ENCODE measurements at regions not wholly inside any gene's neighbourhood (a gene's known extent, or its start where the extent isn't known, plus 50 kb on each side); places are given as distances from the start of the nearest gene placed in this dataset.

DNA sequence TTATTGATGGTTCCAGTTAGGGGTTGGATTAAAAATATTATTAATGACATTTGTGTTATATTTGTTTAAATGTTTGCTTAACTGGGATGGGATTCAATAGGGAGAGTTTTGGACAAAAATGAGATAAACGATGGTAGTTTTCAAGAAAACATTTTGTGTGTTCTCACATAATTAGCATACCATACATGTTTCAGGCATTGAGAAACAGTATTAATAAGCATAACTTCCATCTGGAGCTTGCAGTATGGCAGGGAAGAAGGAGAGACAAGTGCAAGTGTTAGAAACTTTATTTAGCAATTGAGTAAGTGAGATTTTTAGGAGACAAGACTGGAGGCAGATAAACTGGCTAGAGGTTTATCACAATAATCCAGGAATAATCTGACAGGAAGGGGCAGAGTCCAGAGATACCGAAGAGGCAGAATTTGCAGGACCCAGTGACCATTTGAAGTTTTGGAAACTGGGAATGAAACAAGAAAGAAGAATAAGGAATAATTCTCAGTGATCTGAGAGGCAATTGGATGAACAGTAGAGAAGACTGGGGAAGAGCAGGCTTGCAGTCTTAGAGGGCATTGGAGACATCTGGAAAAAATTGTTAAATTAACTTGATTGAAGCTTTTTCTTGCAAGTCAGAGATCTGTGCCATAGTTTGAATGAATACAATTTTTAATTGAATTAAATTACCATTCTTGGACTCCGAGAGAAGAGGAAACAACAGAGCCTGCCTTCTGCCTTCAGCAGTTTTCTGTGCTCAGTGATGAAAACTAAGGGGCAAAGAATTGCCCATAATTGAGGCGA, 73.0 kb upstream of the PTCHD4 start:
- no peak for TF ChIP-seq CTCF (IDR thresholded peaks at IDR 0.05; ENCODE audit: low read length, missing control alignments)
- DNase-seq (ENCODE audit: low read depth), result no peak
- no peak overlapping the region for H3K4me3 ChIP-seq (replicated peaks; ENCODE audit: low read depth, low read length)

DNA sequence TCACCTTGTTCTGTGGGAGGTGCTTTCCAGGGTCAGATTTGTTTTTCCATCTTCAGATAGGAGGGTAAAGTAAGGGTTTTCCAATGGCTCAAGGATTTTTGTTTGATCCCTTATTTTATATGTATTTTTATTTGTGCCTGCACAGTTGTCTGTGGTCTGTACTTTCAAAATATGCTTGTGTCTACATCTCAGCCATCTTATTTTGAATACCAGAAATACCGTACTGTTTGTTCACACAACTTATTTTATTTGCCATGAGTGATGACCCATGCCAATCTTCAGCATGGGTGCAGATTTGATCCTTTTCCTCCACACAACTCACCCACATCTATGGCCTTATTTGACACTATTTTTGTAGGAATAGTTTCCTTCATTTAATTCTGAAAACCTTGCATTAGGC, 72.2 kb upstream of the PTCHD4 start:
- no peak for TF ChIP-seq CTCF (IDR thresholded peaks at IDR 0.05; ENCODE audit: low read length, missing control alignments)
- no peak overlapping the region for H3K4me3 ChIP-seq (replicated peaks; ENCODE audit: low read depth, low read length)
- no peak for DNase-seq (ENCODE audit: low read depth)

DNA sequence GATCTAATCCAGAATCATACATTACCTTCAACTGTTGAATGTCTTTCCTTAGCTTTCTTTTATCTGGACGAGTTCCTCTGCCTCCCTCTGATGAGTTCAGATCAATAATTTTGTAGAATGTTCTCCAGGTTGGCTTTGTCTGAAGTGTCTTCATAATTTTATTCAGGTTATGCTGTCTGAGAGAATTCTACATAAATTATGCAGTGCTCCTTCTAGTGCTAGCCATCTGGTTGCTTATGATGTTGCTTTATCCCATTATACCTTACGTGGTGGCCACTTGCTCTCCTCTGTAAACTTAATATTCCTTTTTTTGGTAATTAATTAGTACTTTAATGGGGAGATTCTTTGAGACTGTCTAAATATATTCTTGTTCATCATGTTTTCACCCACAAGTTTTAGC, 67.7 kb upstream of the PTCHD4 start:
- no peak for DNase-seq (ENCODE audit: low read depth)
- no peak overlapping the region for H3K4me3 ChIP-seq (replicated peaks; ENCODE audit: low read depth, low read length)
- no peak for TF ChIP-seq CTCF (IDR thresholded peaks at IDR 0.05; ENCODE audit: low read length, missing control alignments)

- H3K4me3 ChIP-seq (replicated peaks; ENCODE audit: low read depth, low read length), result no peak overlapping the region
- no peak for DNase-seq (ENCODE audit: low read depth)
- no peak for TF ChIP-seq CTCF (IDR thresholded peaks at IDR 0.05; ENCODE audit: low read length, missing control alignments)
These were observed 66.8 kb upstream of the PTCHD4 start for GRCh38 chr6:48177786-48178185.

DNA sequence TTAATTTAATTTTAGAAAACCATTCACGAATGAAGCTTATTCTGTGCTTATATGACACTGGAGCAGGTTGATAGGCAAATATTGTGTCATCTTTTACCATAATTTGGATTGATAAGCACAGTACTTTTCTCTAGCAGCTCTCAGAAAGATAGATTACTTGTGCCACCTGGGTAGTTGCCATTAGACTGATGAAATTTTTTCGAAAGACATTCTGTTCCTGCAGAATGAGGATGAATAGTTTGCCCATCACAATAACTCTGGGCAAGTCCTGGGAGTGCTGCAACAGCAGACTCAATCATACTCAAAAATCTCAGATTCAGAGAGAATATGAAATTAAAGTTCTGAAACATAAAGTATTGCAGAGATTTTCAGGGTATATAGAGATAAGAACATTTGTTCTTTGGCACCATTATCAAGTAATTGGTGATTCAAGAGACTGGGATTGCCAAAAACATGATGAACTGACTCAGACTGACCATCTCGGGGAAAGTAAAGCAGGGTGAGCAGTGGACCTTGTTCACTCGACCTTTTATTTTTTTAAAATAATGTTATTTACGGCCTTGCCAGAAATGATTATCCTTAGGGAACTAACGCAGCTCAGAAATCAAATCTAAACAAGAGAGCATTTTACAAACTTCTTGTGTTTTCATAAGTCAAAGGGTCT, 65.8 kb upstream of the PTCHD4 start:
- no peak for DNase-seq (ENCODE audit: low read depth)
- no peak for TF ChIP-seq CTCF (IDR thresholded peaks at IDR 0.05; ENCODE audit: low read length, missing control alignments)
- H3K4me3 ChIP-seq (replicated peaks; ENCODE audit: low read depth, low read length), result no peak overlapping the region

DNA sequence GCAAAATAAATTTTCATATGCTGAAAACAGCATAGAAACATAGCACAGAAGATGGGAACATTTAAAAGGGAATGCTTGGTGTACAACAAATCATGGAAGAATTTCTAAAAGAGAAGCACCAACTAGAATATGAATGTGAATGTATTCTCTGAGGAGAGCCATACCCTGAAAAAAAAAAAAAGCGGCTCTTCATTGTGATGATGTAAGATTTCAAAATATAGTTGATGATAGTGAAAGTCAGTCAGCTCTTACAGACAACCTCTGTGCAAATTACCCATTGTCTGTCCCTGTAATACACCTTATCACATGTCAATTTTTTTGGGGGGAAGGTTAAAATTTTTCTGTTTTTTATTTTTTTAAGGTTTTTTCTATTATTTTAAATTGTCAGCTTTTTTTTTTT, 58.6 kb upstream of the PTCHD4 start:
- no peak for TF ChIP-seq CTCF (IDR thresholded peaks at IDR 0.05; ENCODE audit: low read length, missing control alignments)
- no peak for DNase-seq (ENCODE audit: low read depth)

More for the DNA sequence above, 58.6 kb upstream of the PTCHD4 start:
- no peak overlapping the region for H3K4me3 ChIP-seq (replicated peaks; ENCODE audit: low read depth, low read length)
